ENCODE measurements at regions not wholly inside any gene's neighbourhood (a gene's known extent, or its start where the extent isn't known, plus 50 kb on each side); places are given as distances from the start of the nearest gene placed in this dataset.
"Not testable (repeated sequence)": the region's sequence is repeated elsewhere in the genome, so short reads cannot be mapped to it uniquely, and the experiment has no call there.

GRCh38 chr6:3617681-3618311, 133.7 kb downstream of the PXDC1 start:
- no peak for DNase-seq

GRCh38 chr6:3617192-3617631, 134.3 kb downstream of the PXDC1 start:
- no peak for DNase-seq

DNA sequence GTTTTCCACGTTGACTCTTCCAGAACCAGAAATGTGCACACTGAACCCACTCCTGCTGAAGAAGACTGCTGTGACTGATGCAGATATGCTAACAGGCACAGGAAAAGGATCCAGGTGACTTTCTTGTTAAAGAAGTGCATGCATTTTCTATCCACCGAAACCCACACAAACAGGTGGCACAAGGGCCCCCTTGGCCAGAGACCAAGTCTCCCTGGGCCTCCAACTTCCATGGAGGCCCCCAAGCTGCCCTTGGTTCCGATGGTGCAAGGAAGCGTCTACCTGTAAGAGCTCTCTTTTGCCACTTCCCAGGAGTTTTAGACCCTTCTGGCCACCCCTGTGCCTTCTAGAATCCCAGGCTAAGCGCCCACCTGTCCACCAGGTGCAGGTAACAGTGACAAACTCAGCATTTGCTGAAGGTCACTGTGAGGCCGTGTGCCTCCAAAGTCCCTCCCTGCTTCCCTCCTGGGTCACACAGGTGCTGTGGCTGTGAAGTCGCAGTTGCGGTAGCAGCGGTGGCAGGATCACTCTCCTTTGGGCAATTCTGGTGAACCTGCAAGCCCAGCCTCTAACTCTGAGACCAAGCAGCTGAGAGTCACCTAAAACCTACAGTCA, 134.8 kb downstream of the PXDC1 start:
- no peak for DNase-seq

- no peak for DNase-seq
These were observed 135.8 kb downstream of the PXDC1 start for GRCh38 chr6:3615391-3616380.

- no peak for DNase-seq
These were observed 136.6 kb downstream of the PXDC1 start for GRCh38 chr6:3614918-3615317.

DNA sequence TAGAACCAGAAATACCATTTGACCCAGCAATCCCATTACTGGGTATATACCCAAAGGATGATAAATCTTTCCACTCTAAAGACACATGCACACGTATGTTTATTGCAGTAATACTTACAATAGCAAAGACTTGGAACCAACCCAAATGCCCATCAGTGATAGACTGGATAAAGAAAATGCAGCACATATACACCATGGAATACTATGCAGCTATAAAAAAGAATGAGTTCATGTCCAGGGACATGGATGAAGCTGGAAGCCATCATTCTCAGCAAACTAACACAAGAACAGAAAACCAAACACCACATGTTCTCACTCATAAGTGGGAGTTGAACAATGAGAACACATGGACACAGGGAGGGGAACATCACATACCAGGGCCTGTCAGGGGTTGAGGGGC, 137.9 kb downstream of the PXDC1 start:
- DNase-seq, result not testable (repeated sequence)

- peak; percentile 57 to 88 for DNase-seq
These were observed 139.0 kb downstream of the PXDC1 start for GRCh38 chr6:3612341-3613041.

DNA sequence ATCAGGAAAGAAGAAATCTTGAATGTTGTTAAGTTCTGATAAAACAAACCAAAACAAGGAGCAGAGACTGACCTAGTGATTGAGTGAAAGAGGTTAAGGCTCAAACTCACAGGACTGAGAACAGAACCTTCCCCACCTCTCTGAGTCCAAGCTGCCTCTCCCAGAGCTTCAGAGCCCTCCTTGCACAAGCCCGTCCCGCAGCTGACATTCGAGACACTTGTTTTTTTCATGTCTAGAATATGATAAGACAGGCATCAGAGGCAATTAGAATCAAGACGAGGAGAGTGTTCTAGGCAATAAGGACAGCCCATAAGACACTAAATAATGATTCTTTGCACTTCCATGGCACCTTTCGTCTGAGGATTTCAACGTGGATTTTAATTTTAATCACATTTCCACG, 140.6 kb downstream of the PXDC1 start:
- no peak for DNase-seq

DNA sequence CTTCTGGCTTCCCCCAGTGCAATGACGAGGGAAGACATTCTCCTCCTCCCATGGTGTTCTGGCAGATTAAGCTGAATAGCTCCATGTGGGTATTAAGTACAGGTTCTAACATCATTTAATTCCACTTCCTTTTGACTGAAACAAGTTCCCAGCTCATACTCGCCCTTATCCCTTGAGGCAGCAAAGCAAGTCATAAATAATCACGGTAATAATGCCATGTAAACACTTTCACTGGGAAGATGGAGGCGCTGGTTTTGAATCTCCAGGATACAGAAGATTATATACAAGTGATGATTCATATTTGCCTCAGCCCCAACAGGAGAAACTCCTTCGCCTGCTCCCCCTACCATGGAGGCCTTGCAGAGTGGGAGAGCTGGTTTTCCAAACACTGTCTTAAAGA, 141.3 kb downstream of the PXDC1 start:
- DNase-seq, result no peak

GRCh38 chr6:3609388-3609787, 142.1 kb downstream of the PXDC1 start:
- no peak for DNase-seq

DNA sequence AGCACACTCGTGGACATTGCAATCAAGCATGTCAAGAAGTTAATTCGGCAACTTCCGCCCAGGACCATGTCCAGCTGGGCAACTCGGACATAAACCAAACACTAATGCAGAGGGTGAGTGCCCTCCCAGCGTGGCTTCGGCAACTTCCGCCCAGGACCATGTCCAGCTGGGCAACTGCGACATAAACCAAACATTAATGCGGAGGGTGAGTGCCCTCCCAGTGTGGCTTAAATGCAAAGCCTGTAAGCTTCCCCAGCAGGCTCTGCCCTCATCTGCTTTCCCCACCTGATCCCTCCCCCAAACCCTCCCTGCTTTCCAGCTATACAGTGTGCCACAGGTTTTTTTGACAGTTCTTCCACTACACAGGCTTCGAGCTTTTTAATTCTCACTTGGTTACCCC, 143.4 kb downstream of the PXDC1 start:
- no peak for DNase-seq

- no peak for DNase-seq
These were observed 143.9 kb downstream of the PXDC1 start for GRCh38 chr6:3607599-3607998.

DNA sequence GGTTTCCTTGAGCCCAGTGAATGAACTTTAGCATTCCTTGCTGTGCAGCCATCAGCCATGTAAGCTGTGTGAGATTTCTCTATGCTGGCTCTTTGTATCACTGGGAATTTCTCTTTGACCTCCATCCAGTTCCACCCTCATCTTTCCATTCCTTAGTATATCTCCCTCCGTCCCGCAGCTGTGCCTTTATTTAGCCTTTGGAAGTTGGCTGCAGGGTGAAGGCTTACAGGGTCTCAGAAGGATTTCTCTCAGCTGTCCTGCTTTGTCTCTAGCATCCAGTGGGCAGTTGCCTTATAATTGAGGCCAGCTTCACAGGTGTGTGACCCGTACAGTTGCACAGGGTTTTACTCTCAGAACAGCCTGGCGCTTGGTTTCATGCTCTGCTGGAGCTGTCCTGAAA, 144.3 kb downstream of the PXDC1 start:
- no peak for DNase-seq

- peak in 1 of 2 experiments; percentile 9 for DNase-seq
These were observed 146.7 kb upstream of the SLC22A23 start for GRCh38 chr6:3603340-3604130.

DNA sequence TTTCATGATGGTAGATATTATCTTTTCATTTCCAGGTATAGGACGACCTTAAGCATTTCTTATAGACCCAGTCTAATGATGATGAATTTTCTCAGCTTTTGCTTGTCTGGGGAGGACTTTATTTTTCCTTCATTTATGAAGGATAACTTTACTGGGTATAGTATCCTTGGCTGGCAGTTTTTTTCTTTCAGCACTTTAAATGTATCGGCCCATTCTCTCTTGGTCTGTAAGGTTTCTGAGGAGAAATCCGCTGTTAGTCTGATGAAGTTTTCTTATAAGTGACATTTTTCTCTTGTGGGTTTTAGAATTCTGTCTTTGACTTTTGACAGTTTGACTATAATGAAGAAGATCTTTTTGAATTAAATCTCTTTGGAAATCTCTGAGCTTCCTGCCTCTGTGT, 144.7 kb upstream of the SLC22A23 start:
- no peak for DNase-seq

GRCh38 chr6:3597500-3598064, 140.7 kb upstream of the SLC22A23 start:
- no peak for DNase-seq

- no peak for DNase-seq
These were observed 139.9 kb upstream of the SLC22A23 start for GRCh38 chr6:3596766-3597165.

GRCh38 chr6:3594201-3594600, 137.4 kb upstream of the SLC22A23 start:
- no peak for DNase-seq

- DNase-seq, result no peak
These were observed 136.3 kb upstream of the SLC22A23 start for GRCh38 chr6:3593161-3593560.

GRCh38 chr6:3592371-3592941, 135.6 kb upstream of the SLC22A23 start:
- DNase-seq, result no peak

DNA sequence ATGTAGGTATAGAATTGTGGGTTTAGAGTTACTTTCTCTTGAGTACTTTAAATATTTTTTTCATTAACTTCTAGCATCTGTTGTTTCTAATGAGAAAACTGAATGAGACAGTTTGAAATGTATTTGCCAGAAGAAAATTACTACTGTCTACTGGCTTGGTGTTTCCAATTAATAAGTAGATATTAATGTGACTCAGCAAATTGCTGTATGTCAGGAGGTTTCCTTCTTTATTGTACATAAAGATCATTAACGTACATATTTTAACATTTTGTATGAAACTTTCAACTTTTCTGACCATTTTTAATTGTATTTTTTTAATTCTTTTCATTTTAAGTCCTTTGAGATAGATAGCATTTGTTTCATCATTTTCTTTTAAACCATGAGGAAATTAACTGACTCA, 135.1 kb upstream of the SLC22A23 start:
- no peak for DNase-seq

DNA sequence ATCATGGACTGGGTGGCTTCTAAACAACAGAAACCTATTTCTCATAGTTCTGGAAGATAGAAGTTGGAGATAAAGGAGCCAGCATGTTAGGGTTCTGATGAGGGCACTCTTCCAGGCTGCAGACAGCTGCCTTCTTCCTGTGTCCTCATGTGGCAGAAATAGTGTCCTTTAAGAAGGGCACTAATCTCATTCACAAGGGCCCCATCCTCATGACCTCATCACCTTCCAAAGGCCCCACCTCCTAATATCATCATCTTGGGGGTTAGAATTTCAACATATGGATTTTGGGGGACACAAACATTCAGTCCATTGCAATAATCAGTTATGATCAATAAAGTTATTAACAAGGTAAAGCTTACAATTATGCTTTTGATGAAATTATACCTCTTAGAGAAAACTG, 130.8 kb upstream of the SLC22A23 start:
- DNase-seq, result no peak
